HEK293 (cell line): ENCODE measurements at regions not wholly inside any gene's neighbourhood (a gene's known extent, or its start where the extent isn't known, plus 50 kb on each side); places are given as distances from the start of the nearest gene placed in this dataset.

Source experiments
- CTCF ChIA-PET: fragments of 350-600 bp; formaldehyde crosslinking; extraction: SDS; loops from one replicate; lab custom pipeline; 2021; ENCODE audit warnings: antibody characterized with exemption; lab: Yijun Ruan, JAX
- POLR2A ChIA-PET: fragments of 300-600 bp; formaldehyde crosslinking; extraction: SDS; loops from one replicate; lab custom pipeline; 2020; ENCODE audit warnings: antibody characterized with exemption, inconsistent platforms; lab: Yijun Ruan, JAX
- H3K27ac ChIP-seq: fragments of 200-500 bp; sonication (Bioruptor generic); 2 replicates; pipeline ENCODE4 v1.5.1; 2014; ENCODE audit warnings: low read depth, low read length, control low read depth, inconsistent platforms; ENCODE audit errors: extremely low read depth
- H3K36me3 ChIP-seq, 2 experiments: fragments of 200-500 bp in 1 of 2; sonication (Bioruptor generic) in 1 of 2; 1 replicate in 1 of 2; 2 replicates in 1 of 2; pipeline ENCODE4 v1.5.1; 2014 to 2017; ENCODE audit warnings: inconsistent platforms in 2 of 2, low read length in 2 of 2; ENCODE audit not compliant: control insufficient read depth in 2 of 2, insufficient read depth in 1 of 2
- H3K4me1 ChIP-seq: fragments of 200-500 bp; sonication (Bioruptor generic); 2 replicates; pipeline ENCODE4 v1.5.1; 2014; ENCODE audit warnings: mild to moderate bottlenecking, low read length, inconsistent platforms; ENCODE audit not compliant: control insufficient read depth, insufficient read depth
- H3K4me3 ChIP-seq: 2 replicates; pipeline ENCODE4 v1.5.1; 2011; ENCODE audit warnings: low read depth, mild to moderate bottlenecking, control low read depth, low read length, moderate library complexity
- H3K9me3 ChIP-seq: fragments of 200-500 bp; sonication (Bioruptor generic); 2 replicates; pipeline ENCODE4 v1.5.1; 2014; ENCODE audit warnings: low read depth, low read length, inconsistent platforms; ENCODE audit not compliant: control insufficient read depth, insufficient read depth
- HOXC10 ChIP-seq: sonication (generic); formaldehyde crosslinking; IDR thresholded peaks from 2 replicates; pipeline ENCODE4 v1.8.1; 2023; ENCODE audit warnings: mild to moderate bottlenecking, missing genetic modification reagents
- MEIS1 ChIP-seq: sonication (generic); formaldehyde crosslinking; IDR thresholded peaks from 2 replicates; pipeline ENCODE4 v1.8.1; 2022; ENCODE audit warnings: missing genetic modification reagents, mild to moderate bottlenecking, borderline replicate concordance
- MYNN ChIP-seq: fragments of 450-650 bp; formaldehyde crosslinking; IDR thresholded peaks from 2 replicates; pipeline ENCODE4 v1.5.1; 2016; ENCODE audit warnings: missing biosample characterization, missing genetic modification characterization, borderline replicate concordance
- PRDM1 ChIP-seq: fragments of 450-650 bp; formaldehyde crosslinking; IDR thresholded peaks from 2 replicates; pipeline ENCODE4; 2016; ENCODE audit warnings: missing biosample characterization, missing genetic modification characterization
- RBAK ChIP-seq: fragments of 450-650 bp; formaldehyde crosslinking; IDR thresholded peaks from 2 replicates; pipeline ENCODE4 v1.5.1; 2016; ENCODE audit warnings: missing biosample characterization, missing genetic modification characterization
- ZNF23 ChIP-seq: fragments of 450-650 bp; formaldehyde crosslinking; IDR thresholded peaks from 2 replicates; pipeline ENCODE4 v1.5.1; 2016; ENCODE audit warnings: missing biosample characterization, missing genetic modification characterization, borderline replicate concordance
- ZNF426 ChIP-seq: fragments of 450-650 bp; formaldehyde crosslinking; IDR thresholded peaks from 2 replicates; pipeline ENCODE4 v1.5.1; 2017; ENCODE audit warnings: missing biosample characterization, missing genetic modification characterization, mild to moderate bottlenecking, inconsistent platforms, moderate library complexity
- ZNF433 ChIP-seq: fragments of 450-650 bp; formaldehyde crosslinking; IDR thresholded peaks from 2 replicates; pipeline ENCODE4 v1.5.1; 2016; ENCODE audit warnings: missing biosample characterization, missing genetic modification characterization, low read depth
- ZNF548 ChIP-seq: fragments of 450-650 bp; formaldehyde crosslinking; IDR thresholded peaks from 2 replicates; pipeline ENCODE4 v1.5.1; 2016; ENCODE audit warnings: missing biosample characterization, missing genetic modification characterization
- ZNF621 ChIP-seq: fragments of 450-650 bp; formaldehyde crosslinking; IDR thresholded peaks from 2 replicates; pipeline ENCODE4 v1.5.1; 2017; ENCODE audit warnings: missing biosample characterization, missing genetic modification characterization
- ZNF623 ChIP-seq: fragments of 450-650 bp; formaldehyde crosslinking; IDR thresholded peaks from 2 replicates; pipeline ENCODE4 v1.5.1; 2016; ENCODE audit warnings: missing biosample characterization, missing genetic modification characterization
- ZNF626 ChIP-seq: fragments of 450-650 bp; sonication (Bioruptor Pico); formaldehyde crosslinking; IDR thresholded peaks from 2 replicates; pipeline ENCODE4 v1.5.1; 2018; ENCODE audit warnings: missing biosample characterization, missing genetic modification characterization, inconsistent platforms
- ZNF76 ChIP-seq: fragments of 450-650 bp; formaldehyde crosslinking; IDR thresholded peaks from 2 replicates; pipeline ENCODE4; 2016; ENCODE audit warnings: low read depth, missing biosample characterization, missing genetic modification characterization, borderline replicate concordance
- ZNF777 ChIP-seq: fragments of 450-650 bp; formaldehyde crosslinking; IDR thresholded peaks from 2 replicates; pipeline ENCODE4 v1.5.1; 2017; ENCODE audit warnings: missing biosample characterization, missing genetic modification characterization, borderline replicate concordance
- ZNF837 ChIP-seq: fragments of 450-650 bp; formaldehyde crosslinking; IDR thresholded peaks from 2 replicates; pipeline ENCODE4 v1.5.1; 2016; ENCODE audit warnings: missing biosample characterization, missing genetic modification characterization
- TF ChIP-seq, protein P1 (sequence below): fragments of 450-650 bp; formaldehyde crosslinking; IDR thresholded peaks from 2 replicates; pipeline ENCODE4 v1.5.1; 2016; ENCODE audit warnings: missing biosample characterization, missing genetic modification characterization, low read depth
- TF ChIP-seq, protein P2 (sequence below): fragments of 450-650 bp; formaldehyde crosslinking; IDR thresholded peaks from 2 replicates; pipeline ENCODE4 v1.5.1; 2016; ENCODE audit warnings: missing biosample characterization, missing genetic modification characterization, borderline replicate concordance
- TF ChIP-seq, protein P3 (sequence below): fragments of 450-650 bp; formaldehyde crosslinking; IDR thresholded peaks from 2 replicates; pipeline ENCODE4 v1.5.1; 2016; ENCODE audit warnings: missing biosample characterization, missing genetic modification characterization
- TF ChIP-seq, protein P4 (sequence below): fragments of 450-650 bp; formaldehyde crosslinking; IDR thresholded peaks from 2 replicates; pipeline ENCODE4 v1.5.1; 2016; ENCODE audit warnings: missing biosample characterization, missing genetic modification characterization

DNA sequence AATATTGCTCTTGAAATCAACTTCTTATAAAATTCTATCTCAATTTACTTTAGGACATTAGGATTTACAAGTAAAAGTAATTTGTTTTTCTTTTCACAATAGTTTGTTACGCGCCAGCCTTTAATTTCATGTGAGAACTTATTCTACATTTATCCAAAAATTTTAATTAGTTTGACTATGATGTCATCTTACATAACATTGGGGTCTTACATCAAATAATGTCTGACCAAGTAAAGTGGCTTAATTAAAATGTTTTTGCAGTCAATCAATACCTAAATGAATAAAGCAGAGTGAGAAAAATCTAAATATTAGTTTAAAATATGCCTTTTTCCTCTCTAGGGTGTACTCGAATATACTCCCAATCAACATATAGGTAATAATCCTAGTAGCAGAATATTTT is 666.2 kb upstream of the FBXO33 start:
- no peaks in the 10 kb centered on the region for H3K4me1 ChIP-seq
- POLR2A ChIA-PET: no interaction called here
- H3K27ac ChIP-seq: no peak overlapping the region
- TF ChIP-seq, protein P1, sequence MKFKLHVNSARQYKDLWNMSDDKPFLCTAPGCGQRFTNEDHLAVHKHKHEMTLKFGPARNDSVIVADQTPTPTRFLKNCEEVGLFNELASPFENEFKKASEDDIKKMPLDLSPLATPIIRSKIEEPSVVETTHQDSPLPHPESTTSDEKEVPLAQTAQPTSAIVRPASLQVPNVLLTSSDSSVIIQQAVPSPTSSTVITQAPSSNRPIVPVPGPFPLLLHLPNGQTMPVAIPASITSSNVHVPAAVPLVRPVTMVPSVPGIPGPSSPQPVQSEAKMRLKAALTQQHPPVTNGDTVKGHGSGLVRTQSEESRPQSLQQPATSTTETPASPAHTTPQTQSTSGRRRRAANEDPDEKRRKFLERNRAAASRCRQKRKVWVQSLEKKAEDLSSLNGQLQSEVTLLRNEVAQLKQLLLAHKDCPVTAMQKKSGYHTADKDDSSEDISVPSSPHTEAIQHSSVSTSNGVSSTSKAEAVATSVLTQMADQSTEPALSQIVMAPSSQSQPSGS: 0 out of 2 replicates have a peak, but pooled peaks have one; percentile 6
- TF ChIP-seq, protein P2, sequence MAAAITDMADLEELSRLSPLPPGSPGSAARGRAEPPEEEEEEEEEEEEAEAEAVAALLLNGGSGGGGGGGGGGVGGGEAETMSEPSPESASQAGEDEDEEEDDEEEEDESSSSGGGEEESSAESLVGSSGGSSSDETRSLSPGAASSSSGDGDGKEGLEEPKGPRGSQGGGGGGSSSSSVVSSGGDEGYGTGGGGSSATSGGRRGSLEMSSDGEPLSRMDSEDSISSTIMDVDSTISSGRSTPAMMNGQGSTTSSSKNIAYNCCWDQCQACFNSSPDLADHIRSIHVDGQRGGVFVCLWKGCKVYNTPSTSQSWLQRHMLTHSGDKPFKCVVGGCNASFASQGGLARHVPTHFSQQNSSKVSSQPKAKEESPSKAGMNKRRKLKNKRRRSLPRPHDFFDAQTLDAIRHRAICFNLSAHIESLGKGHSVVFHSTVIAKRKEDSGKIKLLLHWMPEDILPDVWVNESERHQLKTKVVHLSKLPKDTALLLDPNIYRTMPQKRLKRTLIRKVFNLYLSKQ (tag by site-specific recombination): no peak
- TF ChIP-seq, all 188 proteins: peak for 1
- Histone ChIP-seq H3K9me3 (no peaks in the 10 kb centered on the region), H3K4me3 (no peak overlapping the region), H3K36me3 (no peaks in the 10 kb centered on the region)
- CTCF ChIA-PET: no interaction called here

DNA sequence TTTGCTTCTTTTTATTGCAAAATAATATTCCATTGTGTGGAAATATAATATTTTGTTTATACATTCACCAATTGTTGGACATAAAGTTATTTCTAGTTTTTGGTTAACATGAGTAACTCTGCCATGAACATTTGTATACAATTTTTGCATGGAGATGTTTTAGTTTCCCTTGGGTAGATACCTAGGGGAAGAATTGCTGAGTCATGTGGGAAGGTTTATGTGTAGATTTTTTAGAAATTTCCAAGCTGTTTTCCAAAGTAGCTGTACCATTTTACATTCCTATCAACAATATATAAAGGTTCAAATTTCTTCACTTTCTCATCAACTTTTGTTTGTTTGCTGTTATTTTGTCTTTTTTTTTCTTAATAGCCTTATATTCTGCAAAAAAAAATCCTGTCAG is 664.7 kb upstream of the FBXO33 start:
- H3K4me3 ChIP-seq: no peak overlapping the region
- no peaks in the 10 kb centered on the region for H3K9me3 ChIP-seq
- H3K4me1 ChIP-seq: no peaks in the 10 kb centered on the region
- no peak for TF ChIP-seq ZNF548 (tag by site-specific recombination)
- TF ChIP-seq MYNN (tag by site-specific recombination): no peak
- no peak for TF ChIP-seq HOXC10 (CRISPR knock-in tag)
- TF ChIP-seq MEIS1 (CRISPR knock-in tag): no peak
- no peak for TF ChIP-seq PRDM1
- CTCF ChIA-PET: interaction anchor here (0.6 kb wide), 1 partner anchor 863 kb away, joined by 4 read pairs; no protein-coding TSS in a partner anchor
- no peaks in the 10 kb centered on the region for H3K36me3 ChIP-seq
- H3K27ac ChIP-seq: no peak overlapping the region
- POLR2A ChIA-PET: no interaction called here

DNA sequence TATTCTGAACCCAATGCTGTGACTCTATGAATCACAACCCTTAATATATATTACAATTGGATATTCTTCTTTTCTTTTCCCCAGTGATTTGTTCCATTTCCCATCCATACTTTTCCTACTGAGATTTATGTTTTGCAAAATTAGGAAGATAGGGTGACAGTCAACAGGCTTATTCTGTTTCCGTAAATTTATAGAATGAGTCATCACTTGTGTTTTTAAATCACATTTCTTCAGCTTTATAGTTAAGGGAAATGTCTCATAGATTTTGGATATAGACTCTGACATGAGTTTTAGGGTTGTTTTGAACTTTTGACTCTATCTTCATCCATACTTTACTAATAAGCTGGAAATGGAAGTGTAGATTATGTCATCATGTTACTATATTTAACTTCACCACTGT is 661.6 kb upstream of the FBXO33 start:
- POLR2A ChIA-PET: no interaction called here
- no peak for TF ChIP-seq ZNF23 (tag by site-specific recombination)
- TF ChIP-seq, protein P3, sequence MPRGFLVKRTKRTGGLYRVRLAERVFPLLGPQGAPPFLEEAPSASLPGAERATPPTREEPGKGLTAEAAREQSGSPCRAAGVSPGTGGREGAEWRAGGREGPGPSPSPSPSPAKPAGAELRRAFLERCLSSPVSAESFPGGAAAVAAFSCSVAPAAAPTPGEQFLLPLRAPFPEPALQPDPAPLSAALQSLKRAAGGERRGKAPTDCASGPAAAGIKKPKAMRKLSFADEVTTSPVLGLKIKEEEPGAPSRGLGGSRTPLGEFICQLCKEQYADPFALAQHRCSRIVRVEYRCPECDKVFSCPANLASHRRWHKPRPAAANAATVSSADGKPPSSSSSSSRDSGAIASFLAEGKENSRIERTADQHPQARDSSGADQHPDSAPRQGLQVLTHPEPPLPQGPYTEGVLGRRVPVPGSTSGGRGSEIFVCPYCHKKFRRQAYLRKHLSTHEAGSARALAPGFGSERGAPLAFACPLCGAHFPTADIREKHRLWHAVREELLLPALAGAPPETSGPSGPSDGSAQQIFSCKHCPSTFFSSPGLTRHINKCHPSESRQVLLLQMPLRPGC (tag by site-specific recombination): no peak
- no peak for TF ChIP-seq ZNF76
- no peak for TF ChIP-seq ZNF433 (tag by site-specific recombination)
- no peak for TF ChIP-seq ZNF837 (tag by site-specific recombination)
- no peak for TF ChIP-seq ZNF777 (tag by site-specific recombination)
- no peak for TF ChIP-seq ZNF621
- TF ChIP-seq, protein P2 (tag by site-specific recombination): no peak
- TF ChIP-seq ZNF626 (tag by site-specific recombination): no peak
- TF ChIP-seq RBAK (tag by site-specific recombination): no peak
- TF ChIP-seq, protein P1: no peak
- no peak for TF ChIP-seq ZNF426 (tag by site-specific recombination)
- TF ChIP-seq ZNF623: no peak
- TF ChIP-seq, protein P4, sequence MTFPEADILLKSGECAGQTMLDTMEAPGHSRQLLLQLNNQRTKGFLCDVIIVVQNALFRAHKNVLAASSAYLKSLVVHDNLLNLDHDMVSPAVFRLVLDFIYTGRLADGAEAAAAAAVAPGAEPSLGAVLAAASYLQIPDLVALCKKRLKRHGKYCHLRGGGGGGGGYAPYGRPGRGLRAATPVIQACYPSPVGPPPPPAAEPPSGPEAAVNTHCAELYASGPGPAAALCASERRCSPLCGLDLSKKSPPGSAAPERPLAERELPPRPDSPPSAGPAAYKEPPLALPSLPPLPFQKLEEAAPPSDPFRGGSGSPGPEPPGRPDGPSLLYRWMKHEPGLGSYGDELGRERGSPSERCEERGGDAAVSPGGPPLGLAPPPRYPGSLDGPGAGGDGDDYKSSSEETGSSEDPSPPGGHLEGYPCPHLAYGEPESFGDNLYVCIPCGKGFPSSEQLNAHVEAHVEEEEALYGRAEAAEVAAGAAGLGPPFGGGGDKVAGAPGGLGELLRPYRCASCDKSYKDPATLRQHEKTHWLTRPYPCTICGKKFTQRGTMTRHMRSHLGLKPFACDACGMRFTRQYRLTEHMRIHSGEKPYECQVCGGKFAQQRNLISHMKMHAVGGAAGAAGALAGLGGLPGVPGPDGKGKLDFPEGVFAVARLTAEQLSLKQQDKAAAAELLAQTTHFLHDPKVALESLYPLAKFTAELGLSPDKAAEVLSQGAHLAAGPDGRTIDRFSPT (tag by site-specific recombination): no peak

More for the DNA sequence above, 661.6 kb upstream of the FBXO33 start:
- Histone ChIP-seq H3K4me1 (no peaks in the 10 kb centered on the region), H3K27ac (no peak overlapping the region), H3K4me3 (no peak overlapping the region), H3K9me3 (no peaks in the 10 kb centered on the region), H3K36me3 (no peaks in the 10 kb centered on the region)
- CTCF ChIA-PET: no interaction called here
